H9 (cell line): ENCODE measurements at regions not wholly inside any gene's neighbourhood (a gene's known extent, or its start where the extent isn't known, plus 50 kb on each side); places are given as distances from the start of the nearest gene placed in this dataset.

Source experiments
- DNase-seq: peaks from one replicate; pipeline ENCODE4 v3.0.0-alpha.2; 2017
- H2AFZ ChIP-seq: one replicate; pipeline ENCODE4 v1.6.1; 2013; ENCODE audit warnings: mild to moderate bottlenecking, low read length, control low read depth, moderate library complexity
- H2AK5ac ChIP-seq: 2 replicates; pipeline ENCODE4 v1.6.1; 2013; ENCODE audit warnings: low read length, control low read depth, mixed read lengths; ENCODE audit not compliant: insufficient read length
- H2BK120ac ChIP-seq: one replicate; pipeline ENCODE4 v1.6.1; 2013; ENCODE audit warnings: low read depth, mild to moderate bottlenecking, low read length, control low read depth, inconsistent platforms; ENCODE audit not compliant: poor library complexity, severe bottlenecking
- H2BK12ac ChIP-seq: 2 replicates; pipeline ENCODE4 v1.6.1; 2013; ENCODE audit warnings: low read length, control low read depth, mixed read lengths, low read depth; ENCODE audit not compliant: insufficient read length
- H2BK15ac ChIP-seq: 2 replicates; pipeline ENCODE4 v1.6.1; 2013; ENCODE audit warnings: low read depth, low read length, control low read depth
- H2BK20ac ChIP-seq: one replicate; pipeline ENCODE4 v1.6.1; 2013; ENCODE audit warnings: low read depth, mild to moderate bottlenecking, low read length, control low read depth, inconsistent platforms; ENCODE audit not compliant: poor library complexity, severe bottlenecking
- H2BK5ac ChIP-seq: 2 replicates; pipeline ENCODE4 v1.6.1; 2013; ENCODE audit warnings: low read length, control low read depth, mixed read lengths; ENCODE audit not compliant: insufficient read length
- H3K14ac ChIP-seq: 2 replicates; pipeline ENCODE4 v1.6.1; 2013; ENCODE audit warnings: low read length, control low read depth; ENCODE audit not compliant: insufficient read depth
- H3K18ac ChIP-seq: 2 replicates; pipeline ENCODE4 v1.6.1; 2013; ENCODE audit warnings: low read depth, mild to moderate bottlenecking, mixed read lengths, low read length, control low read depth; ENCODE audit not compliant: insufficient read length
- H3K23ac ChIP-seq: 2 replicates; pipeline ENCODE4 v1.6.1; 2013; ENCODE audit warnings: low read length, control low read depth, mixed read lengths, low read depth; ENCODE audit not compliant: insufficient read length
- H3K23me2 ChIP-seq: 2 replicates; pipeline ENCODE4 v1.6.1; 2013; ENCODE audit warnings: low read depth, mild to moderate bottlenecking, mixed read lengths, low read length, control low read depth; ENCODE audit not compliant: insufficient read length, poor library complexity, severe bottlenecking
- H3K27ac ChIP-seq: 2 replicates; pipeline ENCODE4 v1.5.1; 2013; ENCODE audit warnings: low read length, control low read depth, mixed read lengths, low read depth; ENCODE audit not compliant: insufficient read length
- H3K27me3 ChIP-seq: 2 replicates; pipeline ENCODE4 v1.6.1; 2013; ENCODE audit warnings: low read length, control low read depth, inconsistent platforms; ENCODE audit not compliant: insufficient read depth
- H3K4ac ChIP-seq: 2 replicates; pipeline ENCODE4 v1.6.1; 2013; ENCODE audit warnings: low read depth, mild to moderate bottlenecking, control low read depth, inconsistent platforms, low read length, moderate library complexity
- H3K4me1 ChIP-seq: 2 replicates; pipeline ENCODE4 v1.6.1; 2013; ENCODE audit warnings: low read length, control low read depth, inconsistent platforms; ENCODE audit not compliant: insufficient read depth
- H3K4me2 ChIP-seq: 2 replicates; pipeline ENCODE4 v1.6.1; 2013; ENCODE audit warnings: low read length, control low read depth, mixed read lengths; ENCODE audit not compliant: insufficient read length, insufficient read depth
- H3K56ac ChIP-seq: 2 replicates; pipeline ENCODE4 v1.6.1; 2013; ENCODE audit warnings: low read depth, mild to moderate bottlenecking, mixed read lengths, low read length, control low read depth; ENCODE audit not compliant: insufficient read length
- H3K79me1 ChIP-seq: 2 replicates; pipeline ENCODE4 v1.6.1; 2013; ENCODE audit warnings: low read depth, mild to moderate bottlenecking, moderate library complexity, low read length, control low read depth, inconsistent platforms; ENCODE audit not compliant: insufficient read depth, poor library complexity, severe bottlenecking
- H3K79me2 ChIP-seq: 2 replicates; pipeline ENCODE4 v1.6.1; 2013; ENCODE audit warnings: low read length, control low read depth, inconsistent platforms; ENCODE audit not compliant: insufficient read depth
- H3K9ac ChIP-seq: 2 replicates; pipeline ENCODE4 v1.6.1; 2013; ENCODE audit warnings: low read length, control low read depth, mixed read lengths; ENCODE audit not compliant: insufficient read length; ENCODE audit errors: extremely low read depth
- H3K9me3 ChIP-seq: one replicate; pipeline ENCODE4 v1.6.1; 2013; ENCODE audit warnings: low read depth, low read length, inconsistent platforms; ENCODE audit not compliant: control insufficient read depth
- H3T11ph ChIP-seq: one replicate; pipeline ENCODE4 v1.6.1; 2013; ENCODE audit warnings: mild to moderate bottlenecking, low read length, control low read depth, inconsistent platforms
- H4K20me1 ChIP-seq: one replicate; pipeline ENCODE4 v1.6.1; 2013; ENCODE audit not compliant: control insufficient read depth, insufficient read length, insufficient read depth
- H4K5ac ChIP-seq: 2 replicates; pipeline ENCODE4 v1.6.1; 2013; ENCODE audit warnings: low read depth, mild to moderate bottlenecking, mixed read lengths, low read length, control low read depth; ENCODE audit not compliant: insufficient read length
- H4K8ac ChIP-seq: replicated peaks from 2 replicates; pipeline ENCODE4 v1.6.1; 2013; ENCODE audit warnings: low read length, control low read depth, mixed read lengths, low read depth; ENCODE audit not compliant: insufficient read length
- H4K91ac ChIP-seq: 2 replicates; pipeline ENCODE4 v1.6.1; 2013; ENCODE audit warnings: low read depth, mild to moderate bottlenecking, moderate library complexity, mixed read lengths, low read length, control low read depth; ENCODE audit not compliant: insufficient read length
- H3K27ac Mint-ChIP-seq, 3 experiments: 2 replicates in 2 of 3; 3 replicates in 1 of 3; pipeline ENCODE4 v1.8.0; 2020 to 2021; ENCODE audit warnings: mixed read lengths in 3 of 3, mild to moderate bottlenecking in 1 of 3, moderate library complexity in 1 of 3
- H3K27me3 Mint-ChIP-seq: 2 replicates; pipeline ENCODE4 v1.8.0; 2021; ENCODE audit warnings: low read depth, mild to moderate bottlenecking, moderate library complexity, mixed read lengths
- H3K36me3 Mint-ChIP-seq, 3 experiments: 2 replicates in 2 of 3; 3 replicates in 1 of 3; pipeline ENCODE4 v1.8.0; 2020 to 2021; ENCODE audit warnings: low read depth in 3 of 3, mixed read lengths in 3 of 3; ENCODE audit not compliant: insufficient read depth in 1 of 3
- H3K4me1 Mint-ChIP-seq, 2 experiments: 2 replicates each; pipeline ENCODE4 v1.8.0; 2020; ENCODE audit warnings: mixed read lengths in 2 of 2
- H3K4me3 Mint-ChIP-seq, 2 experiments: 2 replicates in 1 of 2; 3 replicates in 1 of 2; pipeline ENCODE4 v1.8.0; 2020 to 2021; ENCODE audit warnings: mild to moderate bottlenecking in 2 of 2, mixed read lengths in 2 of 2, moderate library complexity in 1 of 2
- H3K9me3 Mint-ChIP-seq, 2 experiments: 2 replicates in 1 of 2; 3 replicates in 1 of 2; pipeline ENCODE4 v1.8.0; 2020; ENCODE audit warnings: mild to moderate bottlenecking in 2 of 2, mixed read lengths in 2 of 2, moderate library complexity in 1 of 2
- CTCF ChIP-seq: fragments of 200-600 bp; sonication (generic); conservative IDR thresholded peaks from 3 replicates; pipeline ENCODE4 v1.8.0; 2021; ENCODE audit warnings: antibody characterized with exemption, mild to moderate bottlenecking

GRCh38 chr2:160753331-160753654 lies 259.7 kb upstream of the RBMS1 start:
- Histone ChIP-seq H3K9me3 (no peaks in the 10 kb centered on the region), H3K18ac (no peak overlapping the region), H3K4me1 (no peaks in the 10 kb centered on the region), H3K79me1 (no peaks in the 10 kb centered on the region), H3K27me3 (no peaks in the 10 kb centered on the region), H3K9ac (no peak overlapping the region), H2BK5ac (no peak overlapping the region), H2BK120ac (no peak overlapping the region), H3K4me2 (no peak overlapping the region), H3K23me2 (no peaks in the 10 kb centered on the region), H3K23ac (no peak overlapping the region), H3K79me2 (no peaks in the 10 kb centered on the region), H3K14ac (no peak overlapping the region), H4K8ac (no peak overlapping the region), H4K20me1 (no peaks in the 10 kb centered on the region), H2BK12ac (no peak overlapping the region), H3K56ac (no peak overlapping the region), H4K5ac (no peak overlapping the region), H3K27ac (no peak overlapping the region), H2AK5ac (no peak overlapping the region), H2AFZ (no peak overlapping the region), H4K91ac (no peak overlapping the region), H2BK15ac (no peak overlapping the region), H3T11ph (no peak overlapping the region), H2BK20ac (no peak overlapping the region), H3K4ac (no peak overlapping the region)
- no peak for DNase-seq
- Mint-ChIP-seq H3K27me3 (no peaks in the 10 kb centered on the region), H3K9me3 (peaks cover 17 to 22% of the 10 kb centered on the region in 2 experiments), H3K4me3 (no peak overlapping the region), H3K36me3 (peaks cover 0 to 22% (median 11%) of the 10 kb centered on the region in 3 experiments; a peak in 5 of 7 replicates), H3K4me1 (peaks cover 8 to 9% of the 10 kb centered on the region in 2 experiments), H3K27ac (no peak overlapping the region)
- no peak for TF ChIP-seq CTCF
